GM21381 (cell line): ENCODE measurements at regions not wholly inside any gene's neighbourhood (a gene's known extent, or its start where the extent isn't known, plus 50 kb on each side); places are given as distances from the start of the nearest gene placed in this dataset.
"Not testable (repeated sequence)": the region's sequence is repeated elsewhere in the genome, so short reads cannot be mapped to it uniquely, and the experiment has no call there.

Experiments
- ATAC-seq: cut with Tn5 transposase; IDR thresholded peaks from one replicate; pipeline ENCODE4 v1.9.1; 2021; ENCODE audit warnings: mild to moderate bottlenecking, moderate library complexity; ENCODE audit not compliant: unreplicated experiment

DNA sequence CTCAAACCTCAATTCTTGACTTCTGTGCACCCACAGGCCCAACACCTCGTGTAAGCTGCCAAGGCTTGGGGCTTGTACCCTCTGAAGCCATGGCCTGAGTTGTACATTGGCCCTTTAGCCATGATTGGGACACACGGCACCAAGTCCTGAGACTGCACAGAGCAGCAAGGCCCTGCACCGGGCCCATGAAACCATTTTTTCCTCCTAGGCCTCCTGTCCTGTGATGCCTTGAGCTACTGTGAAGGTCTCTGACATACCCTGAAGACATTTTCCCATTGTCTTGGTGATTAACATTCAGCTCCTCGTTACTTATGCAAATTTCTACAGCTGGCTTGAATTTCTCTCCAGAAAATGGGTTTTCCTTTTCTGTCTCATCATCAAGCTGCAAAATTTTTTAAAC, 52.3 kb upstream of the FRG1 start:
- not testable (repeated sequence) for ATAC-seq
